Stimulated activated CD4-positive, alpha-beta T cell treated with anti-CD3 and anti-CD28 coated beads, Interleukin-4, amount 100 ng/mL, for 4 hours (primary cell): ENCODE measurements at regions not wholly inside any gene's neighbourhood (a gene's known extent, or its start where the extent isn't known, plus 50 kb on each side); places are given as distances from the start of the nearest gene placed in this dataset.
A peak's percentile ranks its signal among the peaks of the same experiment; 100 is the strongest.

Experiments
- DNase-seq, 2 experiments: peaks; one replicate each; pipeline ENCODE4 v3.0.0-alpha.2; 2020

DNA sequence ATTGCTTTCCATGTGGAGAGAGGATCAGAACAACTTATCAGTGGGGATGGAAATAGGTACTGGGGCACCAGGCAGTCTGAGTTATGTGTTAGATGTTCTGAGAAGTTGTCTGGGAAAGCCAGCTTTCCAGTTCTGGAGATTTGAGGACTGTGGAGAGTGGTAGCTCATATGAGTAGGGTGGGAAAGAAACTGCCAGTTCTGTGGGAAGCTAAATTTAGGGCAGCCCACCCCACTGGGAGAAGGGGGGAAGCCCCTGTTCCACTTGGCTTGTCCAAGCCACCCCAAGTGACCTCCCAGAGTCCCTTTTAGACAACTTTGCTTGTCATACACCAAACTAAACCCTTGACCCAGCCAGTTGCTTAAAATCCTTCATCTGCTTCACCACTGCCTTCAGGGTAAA, 189.5 kb downstream of the REEP3 start:
- DNase-seq = no peak

GRCh38 chr10:63711361-63711760, 190.2 kb downstream of the REEP3 start:
- no peak for DNase-seq

DNA sequence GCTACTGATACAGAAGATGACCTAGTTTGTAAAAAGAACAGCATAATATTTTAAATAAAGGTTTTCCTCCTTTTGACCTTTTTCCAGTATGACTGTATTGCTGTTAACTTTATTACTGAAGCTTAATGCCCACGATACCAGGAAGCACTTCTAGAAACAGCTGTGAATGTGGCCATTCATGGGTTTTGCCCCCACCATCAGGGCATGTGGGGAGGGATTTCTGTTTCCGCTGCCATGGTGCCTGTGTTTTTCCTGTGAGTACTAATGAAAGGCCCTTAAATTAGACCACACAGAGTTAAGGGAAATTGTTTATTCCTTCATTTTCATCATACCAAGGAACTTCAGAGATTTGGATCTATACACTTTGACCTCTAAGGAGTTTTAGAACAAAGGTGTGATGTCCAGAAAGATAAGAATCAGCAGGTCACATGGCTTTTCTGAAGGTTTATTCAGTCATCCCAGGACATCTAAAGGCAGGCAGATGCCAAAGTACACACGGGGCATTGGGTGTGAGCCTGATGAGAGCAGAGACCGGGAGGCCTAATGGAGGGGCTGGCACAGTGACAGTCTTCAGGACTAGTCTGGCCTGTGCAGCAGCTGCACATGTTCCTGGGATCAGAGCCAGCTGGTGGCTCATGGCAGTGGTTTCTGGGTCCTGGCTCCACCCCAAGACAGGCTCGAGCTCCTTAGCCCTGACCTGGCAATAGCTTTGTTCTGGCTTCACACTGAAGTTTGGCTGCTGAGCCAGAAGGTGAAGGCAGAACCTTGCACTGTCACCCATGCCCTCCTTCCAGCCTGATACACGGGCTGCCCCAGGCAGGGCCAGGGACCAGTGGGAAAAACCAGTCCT, 190.9 kb downstream of the REEP3 start:
- DNase-seq = no peak

DNA sequence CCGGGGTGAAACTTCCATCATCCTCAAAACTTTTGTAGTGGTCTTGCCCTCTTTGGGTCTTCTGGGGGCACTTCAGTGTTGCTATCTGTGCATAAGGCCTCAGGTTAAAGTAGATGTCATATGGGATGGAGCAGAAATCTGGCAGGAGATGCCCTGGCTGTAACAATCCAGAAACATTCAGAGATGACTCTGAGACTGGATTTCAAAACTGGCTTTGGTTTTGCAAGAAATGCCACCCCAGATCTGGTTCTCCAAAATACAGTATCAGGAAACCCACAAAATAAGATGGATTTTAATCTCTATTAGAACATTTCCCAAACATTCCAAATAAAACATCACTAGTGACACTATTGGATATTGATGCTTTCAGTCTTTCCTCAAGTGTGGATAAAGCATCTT, 191.5 kb downstream of the REEP3 start:
- no peak for DNase-seq

DNA sequence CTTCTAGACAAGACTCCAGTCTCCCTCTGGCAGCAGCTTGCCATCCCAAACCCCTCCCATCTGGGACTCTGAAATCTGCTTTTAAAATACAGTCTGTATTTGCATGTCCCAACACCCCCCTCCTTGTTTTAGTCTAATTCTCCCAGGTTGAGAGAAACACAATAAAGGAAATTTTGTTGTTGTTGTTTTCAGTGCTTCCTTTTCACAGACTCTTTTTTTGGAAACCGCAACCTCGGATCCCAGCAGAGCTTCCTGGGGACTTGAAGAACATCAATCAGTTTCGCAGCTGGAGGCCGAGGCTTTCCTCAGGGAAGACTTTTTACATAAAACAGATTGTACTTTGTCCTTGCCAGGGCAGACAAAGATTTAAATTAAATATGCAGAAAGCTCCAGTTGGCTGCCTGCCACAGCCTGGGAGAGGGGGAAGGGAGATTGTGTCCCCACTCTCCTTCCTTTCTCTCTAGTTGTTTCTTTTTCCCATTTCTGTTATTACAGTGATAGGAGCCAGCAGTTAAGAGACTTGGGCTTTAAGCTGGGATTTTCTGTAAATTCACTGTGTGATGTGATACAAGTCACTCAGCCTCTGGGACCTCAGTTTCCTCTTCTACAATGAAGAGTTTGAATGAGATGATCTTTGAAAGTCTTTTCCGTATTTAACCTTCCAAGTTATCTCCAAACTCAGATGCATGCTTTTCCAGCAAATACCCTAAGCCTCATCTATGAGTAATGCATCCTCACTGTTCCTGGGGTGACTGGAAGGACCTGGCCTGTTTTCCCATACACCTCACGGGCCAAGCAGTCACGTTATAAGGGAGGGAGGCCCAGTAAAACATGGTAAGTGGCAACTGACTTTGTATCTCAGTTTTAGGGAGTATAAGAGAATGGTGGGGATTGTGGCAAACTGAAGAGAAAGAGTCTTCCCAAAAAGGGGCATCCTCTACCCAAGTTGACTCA, 192.3 kb downstream of the REEP3 start:
- no peak for DNase-seq

DNA sequence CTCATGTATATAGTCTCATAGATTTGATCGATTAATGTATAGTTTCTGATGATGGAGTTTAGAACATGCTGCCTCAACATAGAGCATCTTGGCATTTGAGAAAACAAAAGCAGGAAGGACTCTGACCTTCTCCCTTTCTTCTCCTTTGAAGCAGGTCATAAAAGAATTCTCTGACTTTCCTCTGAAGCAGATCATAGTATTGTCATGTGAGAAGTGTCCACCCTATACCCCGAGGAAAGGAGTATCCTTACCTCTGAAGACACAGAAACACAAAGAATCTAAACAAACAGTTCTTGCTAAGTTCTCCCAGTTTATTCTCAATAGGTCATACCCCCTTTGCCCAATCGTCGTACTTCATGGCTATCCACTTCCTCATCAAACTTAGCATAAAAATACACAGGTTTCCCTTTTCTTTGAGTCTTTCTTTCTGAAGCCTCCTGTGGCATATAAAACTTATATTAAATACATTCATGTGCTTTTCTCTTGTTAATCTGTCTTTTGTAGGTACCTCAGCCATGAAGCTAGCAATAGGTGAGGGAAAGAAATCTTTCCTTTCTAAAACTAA, 194.9 kb downstream of the REEP3 start:
- no peak for DNase-seq

DNA sequence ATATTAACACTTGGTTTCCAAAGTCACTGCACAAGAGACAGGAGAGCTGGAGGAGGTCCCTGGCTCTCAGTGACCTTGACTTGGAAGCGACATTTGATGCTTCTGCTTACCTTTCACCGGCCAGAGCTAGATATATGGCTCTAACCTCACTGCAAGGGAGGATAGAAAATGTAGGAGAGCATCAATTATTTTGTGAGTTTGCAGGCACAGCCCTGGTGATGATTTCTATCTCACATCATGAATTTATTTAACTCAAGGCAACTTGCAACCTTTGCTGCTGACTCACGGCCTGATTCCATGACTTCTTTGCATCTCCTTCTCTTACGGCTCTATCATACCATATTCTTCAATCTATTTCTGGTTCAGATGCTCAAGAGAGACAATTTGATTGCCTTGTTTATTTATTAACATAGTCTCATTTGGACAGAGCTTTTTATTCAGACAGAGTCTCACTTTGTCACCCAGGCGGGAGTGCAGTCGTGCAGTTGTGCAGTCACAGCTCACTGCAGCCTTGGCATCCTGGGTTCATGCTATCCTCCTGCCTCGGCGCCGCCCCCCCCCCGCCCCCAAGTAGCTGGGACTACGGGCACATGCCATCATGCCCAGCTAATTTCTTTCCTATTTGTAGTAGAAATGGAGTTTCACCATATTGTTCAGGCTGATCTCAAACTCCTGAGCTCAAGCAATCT, 196.0 kb downstream of the REEP3 start:
- no peak for DNase-seq

DNA sequence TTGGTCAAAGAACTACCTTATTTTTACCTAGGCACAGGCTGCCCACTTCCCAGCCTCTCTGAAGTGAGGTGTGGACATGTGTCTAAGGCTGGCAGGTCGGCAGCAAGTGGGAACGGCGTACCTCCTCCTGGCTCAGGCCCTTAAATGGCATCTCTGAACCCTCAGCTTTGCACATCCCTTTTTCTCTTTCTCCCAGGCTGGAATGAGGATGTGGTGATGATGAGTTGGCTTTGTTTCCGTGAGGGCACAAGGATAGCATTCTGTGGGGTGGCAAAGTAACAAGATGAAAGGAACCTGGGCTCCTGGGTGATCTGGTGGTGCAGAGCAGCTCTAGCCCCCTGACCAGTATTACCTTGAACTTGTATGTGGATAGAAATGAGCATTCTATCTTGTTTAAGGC, 196.8 kb downstream of the REEP3 start:
- DNase-seq = no peak

DNA sequence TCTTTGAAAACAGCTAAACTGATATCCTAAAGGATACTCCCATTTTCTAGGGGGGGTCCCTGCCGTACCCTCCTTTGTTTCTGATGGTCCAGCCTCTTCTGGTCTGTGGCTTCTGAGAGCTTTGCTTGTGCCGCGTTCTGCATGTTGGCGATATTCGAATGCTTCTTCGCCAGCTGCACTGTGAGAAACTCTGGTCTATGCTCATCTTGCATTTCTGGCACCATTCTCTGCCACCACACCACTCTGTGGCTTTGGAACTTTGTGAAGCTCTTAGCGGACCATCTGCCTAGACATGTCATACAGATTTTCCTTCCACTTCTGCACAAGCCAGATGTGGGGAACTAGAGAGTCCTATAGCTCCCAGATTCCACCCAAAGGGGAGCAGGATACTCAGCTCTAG, 197.2 kb downstream of the REEP3 start:
- no peak for DNase-seq

DNA sequence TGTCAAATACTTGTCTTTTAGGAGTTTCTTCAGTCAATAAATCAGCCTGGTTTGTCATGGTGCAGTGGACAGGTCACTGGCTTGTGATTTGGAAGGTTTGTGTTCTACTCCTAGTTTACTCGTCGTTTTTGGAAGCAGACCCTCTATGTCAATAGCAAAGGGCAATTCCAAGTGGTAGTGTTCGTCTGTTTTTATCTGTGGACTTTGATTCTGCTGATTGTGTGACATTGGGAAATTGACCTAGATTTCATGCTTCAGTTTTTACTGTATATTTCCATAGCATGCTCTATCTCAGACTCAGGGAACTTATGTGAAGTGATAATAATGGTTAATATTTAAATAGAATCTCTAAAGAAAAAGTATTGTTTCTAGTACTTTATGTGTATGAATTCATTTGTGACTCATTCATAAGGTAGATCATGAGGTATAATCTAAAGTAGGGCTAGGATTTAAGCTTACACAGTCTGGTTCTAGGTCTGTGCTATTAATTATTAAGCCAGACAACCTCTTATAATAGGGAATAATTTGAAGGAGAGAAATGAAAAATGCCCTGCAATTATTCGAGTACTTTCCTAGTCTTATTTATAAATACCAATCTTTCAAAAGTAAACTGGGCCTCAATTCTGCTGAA, 198.1 kb downstream of the REEP3 start:
- no peak for DNase-seq

DNA sequence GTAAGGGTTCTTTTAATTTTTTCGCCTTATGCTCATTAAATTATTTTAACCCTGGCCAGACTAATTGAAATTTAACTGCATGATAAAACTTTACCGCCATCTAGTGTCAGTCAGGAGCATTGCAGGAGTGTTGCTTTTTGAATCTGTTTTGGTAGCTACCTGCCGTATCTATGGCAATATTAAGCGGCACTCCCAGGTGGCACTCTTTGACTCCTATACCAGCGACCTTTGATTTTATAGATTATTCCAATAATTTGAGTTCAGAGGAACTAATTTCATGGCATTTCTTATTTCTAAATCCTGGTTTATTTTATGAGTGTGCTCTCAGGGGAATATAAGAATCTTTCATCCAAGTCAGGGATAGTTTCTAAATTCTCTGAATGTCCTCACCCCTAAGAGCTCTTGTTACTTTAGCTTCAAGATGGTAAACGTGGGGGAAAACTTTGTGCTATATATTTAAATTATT, 198.9 kb downstream of the REEP3 start:
- DNase-seq = peak; percentile 24 to 38

GRCh38 chr10:63720676-63721075, 199.5 kb downstream of the REEP3 start:
- no peak for DNase-seq

GRCh38 chr10:63722537-63722936, 201.3 kb downstream of the REEP3 start:
- DNase-seq = no peak

- DNase-seq = no peak
Observed at GRCh38 chr10:63723320-63723719, 202.1 kb downstream of the REEP3 start.

DNA sequence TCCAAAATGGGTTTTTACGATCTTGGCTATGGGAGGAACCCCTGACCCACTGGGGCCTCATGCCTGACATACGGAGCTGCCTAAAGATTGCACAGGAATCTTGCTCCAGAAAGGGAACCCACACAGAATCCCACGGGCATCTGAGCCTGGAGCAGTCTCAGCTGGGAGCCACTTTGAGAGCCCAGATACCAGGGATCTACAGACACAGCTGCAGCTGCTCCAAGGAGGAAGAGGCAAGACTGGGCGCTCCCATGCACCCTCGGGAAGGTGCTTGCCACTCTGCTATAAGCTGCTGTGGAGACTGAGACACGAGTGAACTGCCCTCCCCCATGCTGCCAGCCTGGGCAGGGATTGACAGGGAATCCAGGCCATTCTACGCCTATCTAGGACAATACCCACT, 202.5 kb downstream of the REEP3 start:
- no peak for DNase-seq

DNA sequence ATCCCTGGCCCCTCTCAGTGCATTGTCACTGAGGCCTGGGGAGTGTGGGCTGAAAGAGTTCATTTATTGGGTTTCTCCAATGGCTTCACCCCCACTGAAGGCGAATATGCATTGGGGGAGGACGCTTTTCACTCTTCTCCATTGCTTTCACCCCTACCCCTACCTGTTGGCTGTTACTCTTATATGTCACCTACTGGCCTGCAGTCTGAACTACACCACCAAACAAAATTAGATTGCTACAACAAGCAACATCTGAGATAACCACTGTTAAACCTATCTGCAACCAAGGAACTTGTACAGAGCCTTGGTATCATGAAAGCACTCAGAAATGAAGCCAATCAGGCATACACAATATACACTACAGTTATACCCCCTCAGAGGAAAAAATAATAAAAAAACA, 203.7 kb downstream of the REEP3 start:
- no peak for DNase-seq

GRCh38 chr10:63726867-63727266, 205.7 kb downstream of the REEP3 start:
- no peak for DNase-seq

- no peak for DNase-seq
Observed at GRCh38 chr10:63727636-63728035, 206.4 kb downstream of the REEP3 start.

DNA sequence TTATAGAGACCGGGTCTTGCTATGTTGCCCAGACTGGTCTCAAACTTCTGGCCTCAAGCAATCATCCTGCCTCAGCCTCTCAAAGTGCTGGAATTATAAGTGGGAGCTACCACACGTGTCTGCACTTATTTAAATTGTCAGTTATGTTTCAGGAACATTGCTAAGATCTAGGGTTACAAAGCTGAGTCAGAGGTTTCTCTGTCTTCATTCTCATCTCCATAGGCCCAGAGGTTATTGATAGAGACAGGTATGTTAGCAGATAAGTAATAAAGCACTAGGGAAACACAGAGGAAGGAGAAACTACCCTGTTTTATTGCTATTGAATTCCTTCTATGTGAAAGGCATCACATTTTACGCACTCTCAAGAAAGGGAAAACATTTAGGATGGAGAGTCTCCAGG, 214.1 kb downstream of the REEP3 start:
- no peak for DNase-seq

- DNase-seq = no peak
Observed at GRCh38 chr10:63738410-63738809, 217.2 kb downstream of the REEP3 start.

DNA sequence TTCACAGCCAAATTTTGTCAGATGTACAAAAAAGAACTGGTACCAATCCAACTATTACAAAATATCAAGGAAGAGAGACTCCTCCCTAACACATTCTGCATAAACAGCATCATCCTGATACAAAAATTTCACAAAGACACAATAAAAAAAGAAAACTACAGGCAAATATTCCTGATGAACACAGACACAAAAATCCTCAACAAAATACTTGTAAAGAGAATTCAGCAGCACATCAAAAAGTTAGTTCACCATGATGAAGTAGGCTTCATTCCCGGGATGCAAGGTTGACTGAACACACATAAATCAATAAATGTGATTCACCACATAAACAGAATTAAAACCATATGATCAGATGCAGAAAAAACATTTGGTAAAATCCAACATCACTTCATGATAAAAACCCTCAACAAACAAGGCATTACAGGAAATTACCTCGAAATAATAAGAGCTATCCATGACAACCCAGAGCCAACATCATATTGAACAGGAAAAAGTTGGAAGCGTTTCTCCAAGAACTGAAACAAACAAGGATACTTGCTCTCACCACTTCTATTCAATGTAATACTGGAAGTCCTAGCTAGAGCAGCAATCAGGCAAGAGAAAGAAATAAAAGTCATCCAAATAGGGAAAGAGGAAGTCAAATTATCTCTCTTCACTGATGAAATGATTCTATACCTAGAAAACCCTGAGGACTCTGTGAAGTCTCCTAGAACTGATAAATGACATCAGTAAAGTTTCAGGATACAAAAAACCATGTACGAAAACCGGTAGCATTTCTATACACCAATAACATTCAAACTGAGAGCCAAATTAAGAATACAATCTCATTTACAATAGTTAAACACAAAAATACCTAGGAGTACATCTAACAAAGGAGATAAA, 223.1 kb downstream of the REEP3 start:
- DNase-seq = no peak
